ENCODE measurements at regions not wholly inside any gene's neighbourhood (a gene's known extent, or its start where the extent isn't known, plus 50 kb on each side); places are given as distances from the start of the nearest gene placed in this dataset.

DNA sequence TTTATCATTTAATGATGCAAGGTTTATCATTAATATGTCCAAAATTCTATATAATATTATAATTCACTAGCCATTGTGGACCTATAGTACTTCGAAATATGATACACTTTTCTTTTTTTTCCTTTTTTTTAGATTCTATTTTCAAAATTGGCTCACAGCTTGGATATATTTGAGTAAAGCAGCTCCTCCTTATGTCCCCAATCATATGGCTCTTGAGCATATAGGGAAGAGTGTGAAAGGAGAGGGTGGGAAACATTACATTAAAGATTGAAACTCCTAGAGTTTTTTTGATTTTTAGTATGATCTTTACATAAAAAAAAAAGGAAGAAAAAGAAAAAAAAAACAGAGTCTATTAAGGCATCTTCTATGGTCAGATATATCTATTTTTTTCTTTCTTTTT is 457.9 kb downstream of the RIT2 start:
- TF ChIP-seq POLR2AphosphoS5 (IDR thresholded peaks at IDR 0.05; ENCODE audit: low read depth, low read length) (no peak), RCOR1 (IDR thresholded peaks at IDR 0.05; ENCODE audit: low read length) (no peak)
